KOPT-K1 (cell line): ENCODE measurements at regions not wholly inside any gene's neighbourhood (a gene's known extent, or its start where the extent isn't known, plus 50 kb on each side); places are given as distances from the start of the nearest gene placed in this dataset.

ENCODE experiments used
- H3K27ac ChIP-seq: fragments of 200-600 bp; sonication (generic); 2 replicates; pipeline ENCODE4 v1.5.1; 2016; ENCODE audit warnings: antibody characterized with exemption, mild to moderate bottlenecking, low read depth, low read length; ENCODE audit not compliant: poor library complexity, severe bottlenecking
- H3K36me3 ChIP-seq: fragments of 200-600 bp; sonication (generic); 2 replicates; pipeline ENCODE4 v1.5.1; 2017; ENCODE audit warnings: antibody characterized with exemption, mild to moderate bottlenecking, low read length, moderate library complexity; ENCODE audit not compliant: insufficient read depth
- H3K9me3 ChIP-seq: fragments of 200-600 bp; sonication (generic); 2 replicates; pipeline ENCODE4 v1.5.1; 2017; ENCODE audit warnings: antibody characterized with exemption, low read length, mild to moderate bottlenecking; ENCODE audit not compliant: insufficient read depth, poor library complexity, severe bottlenecking

DNA sequence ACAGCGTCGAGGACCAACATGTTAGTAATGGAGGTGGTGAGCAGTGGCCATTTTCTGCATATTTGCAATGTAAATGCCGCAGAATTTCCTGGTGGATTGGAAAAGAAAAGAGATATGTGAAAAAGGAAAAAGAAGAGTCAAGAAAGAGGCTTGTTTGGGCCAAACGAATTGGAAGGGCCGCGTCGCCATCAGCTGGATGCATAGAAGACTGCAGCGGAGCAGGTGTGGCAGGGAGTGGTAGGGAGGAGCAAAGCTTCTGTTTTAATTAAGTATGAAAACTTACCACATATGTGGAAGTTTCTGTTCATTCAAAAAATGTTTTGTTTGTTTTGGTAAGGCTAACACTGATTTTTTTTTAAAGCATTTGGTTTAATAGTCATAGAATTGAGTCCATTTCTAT is 690.7 kb downstream of the NCAM2 start:
- H3K9me3 ChIP-seq: no peaks in the 10 kb centered on the region
- H3K36me3 ChIP-seq: no peaks in the 10 kb centered on the region
- no peak overlapping the region for H3K27ac ChIP-seq

DNA sequence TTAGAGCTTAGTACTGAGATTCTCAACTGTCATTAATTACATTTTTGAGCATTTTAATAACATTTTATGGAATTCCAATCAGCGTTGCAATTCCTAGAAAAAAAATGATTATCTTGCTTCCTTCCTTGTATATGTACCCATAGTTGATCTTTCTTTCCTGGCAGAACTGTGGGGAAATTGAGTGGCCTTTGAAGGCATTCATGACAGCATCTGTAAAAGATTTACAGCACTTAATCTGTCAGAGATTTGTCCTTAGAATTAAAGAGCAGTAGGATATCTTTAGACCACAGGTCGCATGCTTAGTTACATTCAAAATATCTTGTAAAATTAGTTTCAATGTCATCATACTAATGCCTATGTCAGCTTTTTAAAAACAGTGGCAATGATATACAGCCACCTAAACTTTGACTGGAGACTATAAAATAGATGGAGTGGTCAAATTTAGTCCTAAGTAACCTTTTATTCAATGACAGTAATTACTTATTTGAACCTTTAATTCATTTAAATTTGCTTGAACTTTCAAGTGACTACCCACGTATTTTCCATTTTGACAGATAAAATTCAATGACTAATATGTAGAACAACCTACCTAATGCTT is 692.0 kb downstream of the NCAM2 start:
- no peak overlapping the region for H3K27ac ChIP-seq
- no peaks in the 10 kb centered on the region for H3K36me3 ChIP-seq
- no peaks in the 10 kb centered on the region for H3K9me3 ChIP-seq

DNA sequence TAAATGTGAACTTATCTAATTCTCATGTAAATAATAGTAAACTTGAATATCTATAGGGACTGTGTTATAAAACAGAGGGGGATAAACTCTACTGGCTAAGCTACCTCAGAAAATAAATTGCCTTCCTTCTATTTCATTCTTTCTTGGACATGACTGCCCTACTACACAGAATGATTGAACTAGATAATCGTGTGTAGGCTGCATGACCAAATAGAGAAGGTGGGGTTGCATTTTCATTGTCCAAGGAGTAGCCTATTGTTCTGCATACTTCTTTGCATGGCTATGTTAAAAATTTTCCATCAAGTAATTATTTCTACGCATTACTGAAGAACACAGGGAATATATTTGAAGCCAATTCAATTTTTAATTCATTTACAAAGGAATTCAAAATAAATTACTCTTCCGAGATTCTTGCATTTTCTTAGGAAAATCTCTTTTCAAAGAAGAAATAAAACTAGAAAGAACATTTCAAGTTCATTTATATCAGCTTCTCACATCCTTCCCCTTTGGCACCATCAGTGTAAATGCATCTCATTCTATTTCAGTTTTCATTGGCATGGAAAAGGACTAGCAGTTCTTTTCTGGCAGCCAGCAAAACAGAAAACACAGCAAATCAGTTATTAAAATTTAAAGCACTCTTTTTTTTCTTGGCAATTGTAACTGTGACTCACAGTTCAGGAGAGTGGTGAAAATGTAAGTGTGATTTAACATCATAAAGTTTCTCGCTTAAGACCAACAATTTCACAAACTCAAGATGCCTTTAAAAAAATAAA is 714.7 kb downstream of the NCAM2 start:
- Histone ChIP-seq H3K36me3 (no peaks in the 10 kb centered on the region), H3K9me3 (no peaks in the 10 kb centered on the region), H3K27ac (no peak overlapping the region)

DNA sequence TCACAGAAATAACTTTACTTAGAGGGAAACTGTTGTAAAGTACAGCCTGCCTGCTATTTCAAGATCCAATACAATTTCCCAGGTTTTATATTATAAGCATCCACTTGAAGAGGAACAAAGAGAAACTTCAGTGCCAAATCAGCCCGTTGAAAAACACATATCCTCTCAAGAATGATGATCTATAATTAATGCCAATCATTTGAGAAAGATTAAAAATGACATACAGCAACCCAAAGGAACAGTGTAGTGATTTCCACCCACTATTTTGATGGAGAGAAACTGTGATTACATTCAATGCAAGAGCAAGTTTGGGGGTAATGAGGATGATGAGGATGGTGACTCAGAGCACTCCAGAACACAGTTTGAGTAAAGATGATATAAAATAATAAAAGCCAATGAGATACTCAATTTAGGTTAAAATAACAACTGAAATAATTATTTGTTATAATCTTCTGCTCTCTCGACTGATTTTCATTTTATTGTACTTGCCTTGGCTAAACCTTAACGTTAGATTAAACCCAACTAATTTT is 715.5 kb downstream of the NCAM2 start:
- no peaks in the 10 kb centered on the region for H3K9me3 ChIP-seq
- H3K36me3 ChIP-seq: no peaks in the 10 kb centered on the region
- no peak overlapping the region for H3K27ac ChIP-seq

DNA sequence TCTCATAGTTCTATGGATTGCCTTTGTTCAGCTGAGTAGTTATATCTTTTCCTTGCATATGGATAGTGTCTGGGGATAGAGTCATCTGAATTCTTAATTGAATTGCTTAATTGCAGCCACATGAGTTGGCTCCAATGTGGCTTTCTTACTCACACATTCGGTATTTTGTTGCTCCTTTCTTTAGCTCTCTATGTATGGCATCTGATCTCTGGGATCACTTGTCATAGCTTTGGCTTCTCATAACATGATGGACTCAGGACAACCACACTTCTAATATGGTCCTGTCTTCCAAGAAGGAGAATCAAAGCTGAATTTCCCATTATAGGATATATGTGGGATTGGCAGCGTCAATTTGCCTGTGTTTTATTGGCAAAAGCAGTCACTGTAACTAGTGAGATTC is 716.2 kb downstream of the NCAM2 start:
- Histone ChIP-seq H3K27ac (no peak overlapping the region), H3K9me3 (no peaks in the 10 kb centered on the region), H3K36me3 (no peaks in the 10 kb centered on the region)

DNA sequence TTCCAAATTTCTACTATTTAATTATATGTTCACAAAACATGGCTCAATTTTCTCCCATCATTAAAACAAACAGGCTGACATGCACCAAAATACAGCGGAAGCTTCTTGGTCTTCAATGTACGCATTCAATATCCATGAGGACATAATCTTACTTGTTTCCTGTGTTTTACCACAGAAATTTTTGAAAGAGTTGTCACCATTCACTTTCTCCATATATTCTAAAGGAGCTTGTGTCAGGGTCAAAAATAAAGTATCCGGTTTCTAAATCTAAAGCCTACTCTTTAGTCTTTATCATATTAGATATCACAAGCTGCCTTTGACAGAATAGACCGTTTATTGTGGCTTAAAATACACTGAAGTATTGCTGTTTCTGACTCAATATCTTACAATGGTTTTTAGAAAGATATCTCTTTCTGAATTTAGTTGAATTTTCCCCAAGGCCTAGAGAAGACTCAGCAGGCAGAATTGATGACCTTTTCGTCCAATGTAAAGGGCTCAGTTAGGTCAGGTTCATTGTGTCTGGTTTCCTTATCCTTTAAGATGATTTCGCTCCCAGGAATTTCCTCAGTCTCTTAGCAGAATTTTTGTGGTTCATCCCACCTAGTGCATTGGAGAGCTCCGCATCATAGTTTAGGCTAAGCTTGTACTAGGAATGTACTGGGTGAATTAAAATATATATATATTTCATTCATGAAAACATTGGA is 717.2 kb downstream of the NCAM2 start:
- H3K9me3 ChIP-seq: no peaks in the 10 kb centered on the region
- H3K36me3 ChIP-seq: no peaks in the 10 kb centered on the region
- H3K27ac ChIP-seq: no peak overlapping the region

DNA sequence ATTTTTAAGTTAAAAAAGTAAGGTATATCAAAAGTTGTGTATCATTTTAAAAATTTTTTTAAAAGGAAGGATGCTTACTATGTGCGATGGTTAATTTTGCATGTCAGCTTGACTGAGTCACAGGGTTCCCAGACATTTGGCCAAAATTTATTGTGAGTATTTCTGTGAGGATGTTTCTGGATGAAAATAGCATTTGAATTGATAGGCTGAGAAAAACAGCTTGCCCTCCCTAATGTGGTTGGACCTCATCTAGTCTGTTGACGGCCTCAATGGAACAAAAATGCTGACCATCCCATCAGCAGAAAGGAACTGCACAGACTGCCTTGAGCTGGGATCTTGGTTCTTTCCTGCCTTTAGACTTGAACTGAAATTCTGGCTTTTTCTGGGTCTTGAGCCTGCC is 724.5 kb downstream of the NCAM2 start:
- Histone ChIP-seq H3K9me3 (peaks cover 8% of the 10 kb centered on the region), H3K27ac (no peak overlapping the region), H3K36me3 (no peaks in the 10 kb centered on the region)

DNA sequence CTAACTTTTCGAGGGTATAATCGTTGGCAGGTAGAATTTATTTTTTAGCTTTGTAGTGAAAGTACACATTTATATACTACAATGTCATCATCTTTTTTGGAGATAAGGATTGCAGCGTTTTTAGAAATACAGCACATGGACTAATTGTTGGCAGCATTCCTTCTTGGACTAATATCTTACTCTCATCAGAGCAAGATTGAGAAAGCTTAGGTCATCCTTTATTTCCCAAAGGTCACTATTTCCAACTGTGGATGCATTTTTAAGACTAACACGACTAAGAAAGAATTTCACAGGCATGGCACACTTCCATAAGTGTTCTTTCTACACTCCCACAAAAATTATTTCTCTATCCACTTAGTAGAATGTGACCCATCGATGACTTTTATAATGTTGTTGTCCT is 732.3 kb downstream of the NCAM2 start:
- H3K27ac ChIP-seq: no peak overlapping the region
- no peaks in the 10 kb centered on the region for H3K36me3 ChIP-seq
- no peaks in the 10 kb centered on the region for H3K9me3 ChIP-seq

DNA sequence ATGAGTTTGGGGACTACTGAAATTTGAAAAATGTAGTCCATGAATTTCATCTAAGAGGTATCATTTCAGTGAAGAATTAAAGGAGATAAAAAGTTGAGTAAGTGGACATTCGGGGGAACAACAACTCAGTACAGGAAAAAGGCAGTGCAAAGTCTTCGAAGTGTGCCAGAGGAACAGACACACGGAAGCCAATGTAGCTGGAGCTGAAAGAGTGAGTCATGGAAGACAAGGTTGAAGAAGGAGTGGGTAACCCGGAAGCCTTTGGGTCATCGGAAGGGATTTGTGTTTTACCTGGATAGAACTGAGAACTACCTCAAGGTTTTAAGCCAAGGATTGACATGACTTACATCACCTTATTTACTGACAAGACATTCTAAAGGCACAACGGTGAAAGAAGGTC is 733.4 kb downstream of the NCAM2 start:
- no peaks in the 10 kb centered on the region for H3K9me3 ChIP-seq
- H3K27ac ChIP-seq: no peak overlapping the region
- H3K36me3 ChIP-seq: no peaks in the 10 kb centered on the region

DNA sequence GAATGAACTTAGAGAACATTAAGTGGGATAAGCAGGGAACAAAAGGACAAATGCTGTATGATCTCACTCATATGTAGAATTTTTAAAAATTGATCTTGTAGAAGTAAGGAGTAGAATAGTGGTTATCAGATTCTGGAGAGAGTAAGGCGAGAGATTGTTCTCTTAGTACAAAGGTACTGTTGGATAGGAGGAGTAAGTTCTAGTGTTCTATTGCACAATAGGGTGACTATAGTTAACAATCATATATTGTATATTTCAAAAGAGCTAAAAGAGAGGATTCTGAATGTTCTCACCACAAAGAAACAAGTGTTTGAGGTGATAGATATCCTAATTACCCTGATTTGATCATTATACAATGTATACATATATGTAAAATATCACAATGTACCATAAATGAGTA is 735.9 kb downstream of the NCAM2 start:
- Histone ChIP-seq H3K36me3 (no peaks in the 10 kb centered on the region), H3K9me3 (no peaks in the 10 kb centered on the region), H3K27ac (no peak overlapping the region)

DNA sequence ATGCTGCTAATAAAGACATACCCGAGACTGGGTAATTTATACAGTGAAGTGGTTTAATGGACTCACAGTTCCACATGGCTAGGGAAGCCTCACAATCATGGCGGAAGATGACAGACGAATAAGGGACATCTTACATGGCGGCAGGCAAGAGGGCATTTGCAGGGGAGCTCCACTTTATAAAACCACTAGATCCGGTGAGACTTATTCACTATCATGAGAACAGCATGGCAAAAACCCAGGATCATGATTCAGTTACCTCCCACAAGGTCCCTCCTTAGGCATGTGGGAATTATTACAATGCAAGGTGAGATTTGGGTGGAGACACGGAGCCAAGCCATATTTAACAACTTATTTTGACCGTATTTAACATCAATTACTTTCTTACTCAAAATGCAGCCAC is 739.0 kb downstream of the NCAM2 start:
- Histone ChIP-seq H3K36me3 (no peaks in the 10 kb centered on the region), H3K9me3 (no peaks in the 10 kb centered on the region), H3K27ac (no peak overlapping the region)

DNA sequence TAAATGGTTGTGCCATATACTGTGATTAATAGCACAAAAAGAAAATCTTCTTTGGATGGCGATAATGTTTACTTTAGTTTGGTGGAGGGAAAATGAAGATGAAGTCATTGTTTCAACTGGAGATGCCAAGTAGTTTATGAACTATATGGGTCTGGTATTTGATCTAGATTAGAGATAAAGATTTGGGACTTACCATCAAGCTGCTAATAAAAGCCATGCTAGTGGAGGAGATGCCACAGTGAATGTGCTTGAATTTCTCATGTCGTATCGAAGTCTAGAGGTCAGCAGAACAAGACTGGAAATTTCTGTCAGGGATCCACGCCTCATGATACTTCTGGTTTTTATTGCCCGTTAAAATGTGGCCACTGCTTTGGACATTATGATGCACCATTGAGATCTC is 742.0 kb downstream of the NCAM2 start:
- no peak overlapping the region for H3K27ac ChIP-seq
- H3K9me3 ChIP-seq: no peaks in the 10 kb centered on the region
- no peaks in the 10 kb centered on the region for H3K36me3 ChIP-seq

DNA sequence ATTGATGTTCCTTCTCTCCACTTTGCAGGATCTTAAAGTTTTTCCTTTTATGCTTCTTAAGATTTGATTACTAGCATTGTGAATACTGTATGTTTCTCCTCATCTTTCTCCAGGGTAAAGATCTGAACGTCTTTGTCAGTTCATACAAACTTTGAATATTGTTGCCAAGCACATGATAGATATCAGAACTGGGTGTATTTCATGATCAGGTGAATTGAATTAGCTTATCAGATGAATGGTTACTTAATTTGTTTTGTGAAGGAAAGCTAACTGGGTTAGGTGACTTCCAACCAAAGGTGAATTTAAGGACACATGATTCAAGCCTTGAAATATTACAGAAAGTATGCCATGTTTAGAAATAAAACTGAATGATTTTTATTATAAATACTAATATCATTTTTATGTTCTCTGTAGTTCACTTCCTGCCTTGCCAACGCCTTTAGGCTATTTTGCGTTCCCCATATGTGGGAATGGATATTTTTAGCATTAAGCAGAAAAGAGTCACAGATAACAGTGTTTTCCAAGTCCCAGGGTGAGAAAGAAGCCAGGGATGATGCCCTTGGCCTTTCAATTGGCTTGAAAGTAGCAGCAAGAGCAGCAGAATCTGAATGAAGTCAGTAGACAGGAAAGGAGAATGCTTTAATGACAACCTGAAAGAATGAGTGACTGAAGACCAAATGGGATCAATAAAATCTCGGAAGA is 752.1 kb downstream of the NCAM2 start:
- Histone ChIP-seq H3K36me3 (no peaks in the 10 kb centered on the region), H3K9me3 (no peaks in the 10 kb centered on the region), H3K27ac (no peak overlapping the region)

DNA sequence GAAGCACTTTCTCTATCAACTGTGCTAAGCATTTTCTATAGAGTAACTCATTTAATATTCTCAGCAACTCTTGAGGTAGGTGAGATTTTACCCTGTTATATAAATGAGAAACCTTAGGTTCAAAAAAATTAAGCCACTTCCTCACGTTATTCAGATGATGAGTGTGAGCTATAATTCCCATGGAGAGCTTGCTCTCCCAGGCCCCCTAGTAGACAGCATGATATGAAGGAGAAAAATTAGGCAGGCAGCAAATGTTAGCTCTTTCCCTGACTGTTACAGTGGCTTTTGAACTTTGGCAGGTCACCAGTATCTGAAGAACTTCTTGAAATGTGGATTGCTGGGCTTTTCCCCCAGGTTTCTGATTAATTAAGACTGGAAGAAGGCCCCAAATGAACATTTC is 753.1 kb downstream of the NCAM2 start:
- no peaks in the 10 kb centered on the region for H3K9me3 ChIP-seq
- H3K36me3 ChIP-seq: no peaks in the 10 kb centered on the region
- no peak overlapping the region for H3K27ac ChIP-seq

DNA sequence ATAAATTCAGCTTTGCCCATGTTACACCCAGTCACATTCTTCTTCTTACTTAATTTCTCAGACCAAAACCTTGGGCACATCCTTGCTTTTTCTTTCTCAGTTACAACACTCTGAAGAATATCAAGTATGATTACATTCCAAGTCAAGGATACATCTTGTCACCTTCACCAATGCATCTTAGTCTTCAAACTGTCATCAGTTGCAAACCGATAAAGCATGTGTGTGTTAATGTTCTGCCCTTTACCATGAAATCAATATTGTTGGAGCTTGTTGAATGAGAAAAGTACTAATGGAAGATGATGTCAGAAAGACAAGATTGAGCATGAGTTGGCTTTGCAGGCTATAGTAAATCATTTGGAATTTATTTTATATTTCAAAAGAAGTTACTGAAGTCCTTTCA is 764.6 kb downstream of the NCAM2 start:
- Histone ChIP-seq H3K9me3 (no peaks in the 10 kb centered on the region), H3K27ac (no peak overlapping the region), H3K36me3 (no peaks in the 10 kb centered on the region)
